ENCODE measurements at regions not wholly inside any gene's neighbourhood (a gene's known extent, or its start where the extent isn't known, plus 50 kb on each side); places are given as distances from the start of the nearest gene placed in this dataset.

GRCh38 chr4:104629601-104630000 lies 134.9 kb upstream of the CXXC4 start:
- H4K20me1 ChIP-seq (replicated peaks in 1 of 2; ENCODE audit: control insufficient read depth in 1 of 2, insufficient read depth in 2 of 2, low read length in 2 of 2): no peaks in the 10 kb centered on the region
- no peak overlapping the region for H2BK12ac ChIP-seq (ENCODE audit: low read depth, low read length)
- H3K79me1 ChIP-seq (ENCODE audit: low read depth, low read length): no peaks in the 10 kb centered on the region
- H3K14ac ChIP-seq (ENCODE audit: insufficient read length): no peak overlapping the region
- no peaks in the 10 kb centered on the region for H3K27me3 ChIP-seq (replicated peaks in 1 of 4; ENCODE audit: control insufficient read depth in 3 of 4, extremely low read depth in 1 of 4, insufficient read depth in 3 of 4, low read length in 3 of 4)
- H4K8ac ChIP-seq (ENCODE audit: extremely low read depth, insufficient read depth, low read length): no peak overlapping the region
- no peaks in the 10 kb centered on the region for H3K4me1 ChIP-seq (replicated peaks in 1 of 4; ENCODE audit: control insufficient read depth in 3 of 4, insufficient read depth in 4 of 4, low read length in 3 of 4)
- FAIRE-seq (no peak), DNase-seq (ENCODE audit: low read depth in 1 of 2, low spot score in 2 of 2) (no peak)
- H3K9ac ChIP-seq (replicated peaks in 1 of 4; ENCODE audit: extremely low read depth in 1 of 4, low read depth in 3 of 4, low read length in 3 of 4): no peak overlapping the region
- no peak overlapping the region for H3K4me3 ChIP-seq (ENCODE audit: extremely low read depth in 1 of 4, insufficient read depth in 2 of 4, low read depth in 3 of 4, low read length in 4 of 4)
- no peak overlapping the region for H4K5ac ChIP-seq (ENCODE audit: insufficient read length, low read depth, low read length)
- no peak overlapping the region for H2AFZ ChIP-seq (ENCODE audit: low read length)
- no peak overlapping the region for H4K91ac ChIP-seq (replicated peaks; ENCODE audit: insufficient read length, low read length)
- H3K4me2 ChIP-seq (ENCODE audit: insufficient read depth in 1 of 2, low read depth in 2 of 2, low read length in 2 of 2): no peak overlapping the region
- H3K18ac ChIP-seq (ENCODE audit: extremely low read depth, low read length): no peak overlapping the region
- H2BK5ac ChIP-seq (ENCODE audit: low read depth, low read length): no peak overlapping the region
- no peaks in the 10 kb centered on the region for H3K23me2 ChIP-seq (ENCODE audit: low read depth, low read length)
- no peak overlapping the region for H2BK120ac ChIP-seq (replicated peaks; ENCODE audit: low read depth, low read length)
- 100% methylated on average over 1 of the region's 1 CpG; no CpG with 5 or more reads in 1 of the 2 experiments for WGBS, 2 experiments (ENCODE audit: extremely low coverage in 1 of 2, insufficient coverage in 1 of 2, insufficient read length in 1 of 2, insufficient replicate concordance in 2 of 2, low coverage in 1 of 2, low lambda C conversion rate in 2 of 2, missing lambda C conversion rate in 1 of 2)
- H2BK20ac ChIP-seq (ENCODE audit: low read length): no peak overlapping the region
- ChIA-PET CTCF (ENCODE audit: partially characterized antibody) (no interaction called here), POLR2A (ENCODE audit: partially characterized antibody) (no interaction called here)
- no peaks in the 10 kb centered on the region for H3K36me3 ChIP-seq (ENCODE audit: control insufficient read depth in 2 of 4, insufficient read depth in 4 of 4, low read length in 3 of 4)
- 0 out of 4 replicates have a peak, but pooled peaks cover 0 to 3% of the 10 kb centered on the region in 2 experiments for H3K9me3 ChIP-seq (ENCODE audit: insufficient read depth in 2 of 2, low read depth in 1 of 2, low read length in 1 of 2)
- no peak overlapping the region for H3K23ac ChIP-seq (ENCODE audit: insufficient read length)
- H2BK15ac ChIP-seq (ENCODE audit: low read length): no peak overlapping the region
- H3K4ac ChIP-seq (replicated peaks; ENCODE audit: insufficient read length, low read depth, low read length): no peak overlapping the region
- H3K27ac ChIP-seq (ENCODE audit: low read depth, low read length): no peak overlapping the region
- no peak overlapping the region for H3K56ac ChIP-seq (replicated peaks; ENCODE audit: insufficient read length, low read depth, low read length)
- H2AK5ac ChIP-seq (ENCODE audit: low read depth, low read length): no peak overlapping the region
- H3K79me2 ChIP-seq (ENCODE audit: control insufficient read depth in 1 of 2, insufficient read depth in 2 of 2, low read length in 2 of 2): no peaks in the 10 kb centered on the region
- TF ChIP-seq CHD1 (IDR thresholded peaks at IDR 0.05; ENCODE audit: low read depth, low read length) (no peak), RFX5 (IDR thresholded peaks at IDR 0.05; ENCODE audit: borderline replicate concordance, low read depth, low read length) (no peak), BACH1 (IDR thresholded peaks at IDR 0.05; ENCODE audit: low read length) (no peak), BCL11A (IDR thresholded peaks at IDR 0.05; ENCODE audit: low read depth in 2 of 2, low read length in 2 of 2) (no peak), EGR1 (IDR thresholded peaks at IDR 0.05; ENCODE audit: borderline replicate concordance, low read depth, low read length) (no peak), RXRA (IDR thresholded peaks at IDR 0.05; ENCODE audit: insufficient read depth, low read depth, low read length) (no peak), ASH2L (IDR thresholded peaks at IDR 0.05; ENCODE audit: low read length) (no peak), CTCF (IDR thresholded peaks at IDR 0.05; ENCODE audit: control extremely low read depth in 1 of 3, insufficient read depth in 1 of 3, low read depth in 1 of 3, low read length in 3 of 3) (no peak), EP300 (IDR thresholded peaks at IDR 0.05; ENCODE audit: borderline replicate concordance in 1 of 2, low read depth in 2 of 2, low read length in 2 of 2) (no peak), KDM4A (IDR thresholded peaks at IDR 0.05; ENCODE audit: low read depth, low read length, severe bottlenecking) (no peak), PHF8 (conservative IDR thresholded peaks at IDR 0.05; ENCODE audit: low read depth, low read length) (no peak)

Data from H1 (cell line).